A673 (cell line): ENCODE measurements at regions not wholly inside any gene's neighbourhood (a gene's known extent, or its start where the extent isn't known, plus 50 kb on each side); places are given as distances from the start of the nearest gene placed in this dataset.

ENCODE experiments used
- BruUV-seq: library from RNA; stranded (reverse); fragments of 400-500 nt; replicated peaks from 2 replicates; lab custom pipeline; 2021; lab: Mats Ljungman, UMichigan
- CTCF ChIA-PET: fragments of 300-600 bp; sonication (Branson Sonifier 250); formaldehyde crosslinking; loops from one replicate; lab custom pipeline; 2022; ENCODE audit warnings: antibody characterized with exemption; lab: Charles Lee
- POLR2A ChIA-PET: fragments of 300-600 bp; sonication (Branson Sonifier 250); formaldehyde crosslinking; loops from one replicate; lab custom pipeline; 2022; ENCODE audit warnings: antibody characterized with exemption; ENCODE audit not compliant: low non-redundant PET; lab: Charles Lee
- DNase-seq: peaks from one replicate; pipeline ENCODE4 v3.0.0-alpha.2; 2015; ENCODE audit warnings: low spot score
- H3K27ac ChIP-seq: fragments of 200-600 bp; sonication (generic); 2 replicates; pipeline ENCODE4 v1.5.1; 2016; ENCODE audit warnings: mixed run types, low read depth, mild to moderate bottlenecking, mixed read lengths, antibody characterized with exemption, low read length; ENCODE audit not compliant: poor library complexity, severe bottlenecking
- H3K27me3 ChIP-seq: fragments of 200-600 bp; sonication (generic); replicated peaks from 2 replicates; pipeline ENCODE4 v1.6.1; 2017; ENCODE audit warnings: mixed run types, low read depth, mild to moderate bottlenecking, mixed read lengths, antibody characterized with exemption, low read length; ENCODE audit not compliant: insufficient read depth, poor library complexity
- H3K36me3 ChIP-seq: fragments of 200-600 bp; sonication (generic); 2 replicates; pipeline ENCODE4 v1.6.1; 2016; ENCODE audit warnings: mixed run types, mild to moderate bottlenecking, mixed read lengths, antibody characterized with exemption, low read length; ENCODE audit not compliant: insufficient read depth, poor library complexity, severe bottlenecking
- H3K4me1 ChIP-seq: fragments of 200-600 bp; sonication (generic); 2 replicates; pipeline ENCODE4 v1.6.1; 2017; ENCODE audit warnings: mixed run types, mild to moderate bottlenecking, mixed read lengths, antibody characterized with exemption, low read length; ENCODE audit not compliant: insufficient read depth, poor library complexity, severe bottlenecking
- H3K4me3 ChIP-seq: fragments of 200-600 bp; sonication (generic); 2 replicates; pipeline ENCODE4 v1.5.1; 2016; ENCODE audit warnings: low read depth, mixed run types, mild to moderate bottlenecking, mixed read lengths, low read length; ENCODE audit not compliant: poor library complexity, severe bottlenecking
- H3K9me3 ChIP-seq: fragments of 200-600 bp; sonication (generic); 2 replicates; pipeline ENCODE4 v1.6.1; 2016; ENCODE audit warnings: mixed run types, low read depth, mild to moderate bottlenecking, mixed read lengths, antibody characterized with exemption, low read length; ENCODE audit not compliant: poor library complexity, severe bottlenecking
- EZH2 ChIP-seq: fragments of 200-600 bp; sonication (generic); IDR thresholded peaks from 2 replicates; pipeline ENCODE4 v1.6.1; 2017; ENCODE audit warnings: borderline replicate concordance, low read depth, mild to moderate bottlenecking, mixed read lengths, antibody characterized with exemption, low read length; ENCODE audit not compliant: poor library complexity, severe bottlenecking
- intact Hi-C: fragments of 100-400 bp; cut with micrococcal nuclease; formaldehyde crosslinking; loops from one replicate; pipeline ENCODE4 v1.10.0; 2022; ENCODE audit not compliant: unreplicated experiment
- TF ChIP-seq, protein P1 (sequence below): fragments of 300-800, 200-600 bp; sonication (generic); conservative IDR thresholded peaks from 2 replicates; pipeline ENCODE4 v1.5.1; 2017; ENCODE audit warnings: low read depth, mild to moderate bottlenecking, antibody characterized with exemption, low read length, moderate library complexity, mixed read lengths

DNA sequence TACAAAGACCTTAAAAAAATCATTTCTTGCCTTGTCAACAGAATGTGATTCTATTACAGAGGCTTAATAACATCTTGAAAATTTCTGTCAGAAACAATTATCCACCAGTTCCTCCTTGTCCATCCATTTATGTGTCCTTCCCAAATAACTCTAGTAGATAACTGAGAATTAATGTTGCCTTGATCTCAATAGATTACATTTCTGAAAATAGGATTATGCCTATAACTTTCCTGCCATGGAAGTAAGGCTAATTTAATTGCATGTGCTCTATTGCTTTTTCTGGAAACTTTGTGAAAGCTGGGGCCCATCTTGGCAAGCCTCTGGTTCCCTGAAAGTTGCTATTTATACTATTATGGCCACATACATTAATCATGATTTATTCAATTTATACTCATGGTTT lies 76.2 kb upstream of the UNC5C start:
- Histone ChIP-seq H3K4me3 (no peak overlapping the region), H3K27ac (no peak overlapping the region), H3K27me3 (no peaks in the 10 kb centered on the region), H3K4me1 (peaks cover 9% of the 10 kb centered on the region), H3K9me3 (no peaks in the 10 kb centered on the region), H3K36me3 (no peaks in the 10 kb centered on the region)
- CTCF ChIA-PET: no interaction called here
- TF ChIP-seq, protein P1, sequence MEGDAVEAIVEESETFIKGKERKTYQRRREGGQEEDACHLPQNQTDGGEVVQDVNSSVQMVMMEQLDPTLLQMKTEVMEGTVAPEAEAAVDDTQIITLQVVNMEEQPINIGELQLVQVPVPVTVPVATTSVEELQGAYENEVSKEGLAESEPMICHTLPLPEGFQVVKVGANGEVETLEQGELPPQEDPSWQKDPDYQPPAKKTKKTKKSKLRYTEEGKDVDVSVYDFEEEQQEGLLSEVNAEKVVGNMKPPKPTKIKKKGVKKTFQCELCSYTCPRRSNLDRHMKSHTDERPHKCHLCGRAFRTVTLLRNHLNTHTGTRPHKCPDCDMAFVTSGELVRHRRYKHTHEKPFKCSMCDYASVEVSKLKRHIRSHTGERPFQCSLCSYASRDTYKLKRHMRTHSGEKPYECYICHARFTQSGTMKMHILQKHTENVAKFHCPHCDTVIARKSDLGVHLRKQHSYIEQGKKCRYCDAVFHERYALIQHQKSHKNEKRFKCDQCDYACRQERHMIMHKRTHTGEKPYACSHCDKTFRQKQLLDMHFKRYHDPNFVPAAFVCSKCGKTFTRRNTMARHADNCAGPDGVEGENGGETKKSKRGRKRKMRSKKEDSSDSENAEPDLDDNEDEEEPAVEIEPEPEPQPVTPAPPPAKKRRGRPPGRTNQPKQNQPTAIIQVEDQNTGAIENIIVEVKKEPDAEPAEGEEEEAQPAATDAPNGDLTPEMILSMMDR: no peak
- TF ChIP-seq EZH2: no peak
- intact Hi-C loops: no loop called here
- no peak for DNase-seq
- no TSS peak for BruUV-seq
- POLR2A ChIA-PET: no interaction called here

DNA sequence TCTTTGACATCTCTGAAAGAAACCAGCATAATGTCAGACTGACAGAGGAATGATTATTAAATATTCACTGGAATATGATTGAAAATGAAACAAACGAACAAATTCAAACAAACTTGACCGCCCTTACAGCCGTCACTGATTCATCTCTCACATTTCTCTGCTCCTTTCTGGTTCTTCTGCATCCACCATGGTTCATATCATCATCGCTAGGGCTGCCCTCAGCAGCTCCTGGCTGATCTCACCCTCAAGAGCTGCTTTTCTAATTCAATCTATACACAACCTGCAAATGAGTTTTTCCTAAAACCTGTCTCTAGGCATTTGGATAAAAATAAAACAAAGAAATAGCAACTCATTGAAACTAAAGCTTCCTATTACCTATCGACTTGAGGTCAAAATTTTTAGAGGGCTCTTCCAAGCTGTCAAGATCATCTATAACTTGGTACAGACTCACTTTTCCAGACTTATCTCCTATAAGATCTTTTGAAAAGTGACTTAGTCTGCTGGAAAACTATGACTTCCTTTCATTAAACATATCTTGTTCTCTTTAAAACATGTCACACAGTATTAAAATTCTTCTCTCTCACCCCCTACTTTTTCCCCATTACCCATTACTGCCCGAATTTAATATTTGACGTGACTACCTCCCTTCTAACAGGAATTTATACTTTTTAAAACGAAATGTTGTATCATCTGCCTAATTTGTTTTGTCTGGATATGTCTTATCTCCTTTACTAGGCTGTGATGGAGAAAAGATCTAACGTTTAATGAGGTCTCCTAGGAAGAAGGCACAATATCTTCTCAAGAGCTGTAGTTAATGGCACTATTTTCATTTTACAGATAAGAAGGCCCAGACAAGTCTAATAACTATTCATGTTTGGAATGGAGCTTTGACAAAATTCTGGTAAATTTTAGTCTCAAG lies 71.0 kb upstream of the UNC5C start:
- BruUV-seq: no TSS peak
- H3K4me3 ChIP-seq: no peak overlapping the region
- ChIA-PET CTCF (no interaction called here), POLR2A (no interaction called here)
- no peak for TF ChIP-seq EZH2
- TF ChIP-seq, protein P1: no peak
- H3K27ac ChIP-seq: no peak overlapping the region
- no peaks in the 10 kb centered on the region for H3K4me1 ChIP-seq
- no peaks in the 10 kb centered on the region for H3K9me3 ChIP-seq
- intact Hi-C loops: no loop called here
- H3K27me3 ChIP-seq: no peaks in the 10 kb centered on the region
- H3K36me3 ChIP-seq: no peaks in the 10 kb centered on the region
- DNase-seq: no peak

DNA sequence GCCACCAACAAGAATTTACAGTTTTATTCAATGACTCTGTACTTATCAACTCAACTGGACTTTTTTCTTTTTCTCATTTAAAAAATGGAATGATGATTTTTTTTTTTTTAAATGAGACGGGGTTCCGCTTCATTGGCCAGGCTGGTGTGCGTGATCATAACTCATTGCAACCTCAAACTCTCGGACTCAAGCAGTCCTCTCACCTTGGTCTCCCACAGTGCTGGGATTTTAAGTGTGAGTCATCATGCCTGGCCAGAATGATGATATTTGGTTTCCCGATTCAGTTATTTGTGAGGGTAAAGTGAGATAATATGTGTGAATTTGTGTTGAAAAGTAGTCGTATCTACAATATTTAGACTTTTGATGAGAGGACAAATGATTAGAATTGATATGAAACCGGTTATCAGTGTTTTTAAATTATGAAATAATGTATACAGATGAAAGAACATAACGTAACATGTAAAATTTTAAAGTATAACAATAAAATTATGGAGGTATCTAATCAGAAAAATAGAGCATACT lies 66.0 kb upstream of the UNC5C start:
- Histone ChIP-seq H3K9me3 (no peaks in the 10 kb centered on the region), H3K27ac (no peak overlapping the region), H3K36me3 (no peaks in the 10 kb centered on the region), H3K4me3 (no peak overlapping the region), H3K27me3 (no peaks in the 10 kb centered on the region), H3K4me1 (no peaks in the 10 kb centered on the region)
- intact Hi-C loops: no loop called here
- TF ChIP-seq, protein P1: no peak
- no peak for TF ChIP-seq EZH2
- no TSS peak for BruUV-seq
- no peak for DNase-seq
- POLR2A ChIA-PET: no interaction called here
- CTCF ChIA-PET: no interaction called here
